C4-2B (cell line): ENCODE measurements at regions not wholly inside any gene's neighbourhood (a gene's known extent, or its start where the extent isn't known, plus 50 kb on each side); places are given as distances from the start of the nearest gene placed in this dataset.

ENCODE experiments used
- H3K27ac ChIP-seq: fragments of 450-650 bp; 2 replicates; pipeline ENCODE4 v1.5.1; 2017
- CTCF ChIP-seq: fragments of 450-650 bp; conservative IDR thresholded peaks from 2 replicates; pipeline ENCODE4 v1.5.1; 2017; ENCODE audit warnings: mild to moderate bottlenecking
- ZFX ChIP-seq: fragments of 450-650 bp; IDR thresholded peaks from 2 replicates; pipeline ENCODE4 v1.6.1; 2017

GRCh38 chr2:499726-500125 is 177.5 kb downstream of the TMEM18 start:
- TF ChIP-seq CTCF (no peak), ZFX (no peak)
- no peak overlapping the region for H3K27ac ChIP-seq

- H3K27ac ChIP-seq: no peak overlapping the region
- no peak for TF ChIP-seq CTCF
- TF ChIP-seq ZFX: no peak
These were observed 178.6 kb downstream of the TMEM18 start for GRCh38 chr2:498493-499178.

GRCh38 chr2:497770-498492 is 179.3 kb downstream of the TMEM18 start:
- TF ChIP-seq CTCF (no peak), ZFX (no peak)
- no peak overlapping the region for H3K27ac ChIP-seq

- no peak overlapping the region for H3K27ac ChIP-seq
- TF ChIP-seq ZFX (no peak), CTCF (no peak)
These were observed 180.5 kb downstream of the TMEM18 start for GRCh38 chr2:496729-497128.

GRCh38 chr2:495745-496275 is 181.4 kb downstream of the TMEM18 start:
- no peak overlapping the region for H3K27ac ChIP-seq
- TF ChIP-seq ZFX (no peak), CTCF (no peak)

GRCh38 chr2:494853-495252 is 182.4 kb downstream of the TMEM18 start:
- no peak overlapping the region for H3K27ac ChIP-seq
- TF ChIP-seq ZFX: no peak
- no peak for TF ChIP-seq CTCF

GRCh38 chr2:493228-493627 is 184.0 kb downstream of the TMEM18 start:
- TF ChIP-seq CTCF: no peak
- no peak for TF ChIP-seq ZFX

More at GRCh38 chr2:493228-493627, 184.0 kb downstream of the TMEM18 start:
- H3K27ac ChIP-seq: no peak overlapping the region
